ENCODE measurements at regions not wholly inside any gene's neighbourhood (a gene's known extent, or its start where the extent isn't known, plus 50 kb on each side); places are given as distances from the start of the nearest gene placed in this dataset.

- H3K4me3 ChIP-seq (ENCODE audit: control insufficient read depth, low read depth, low read length), result no peak overlapping the region
- TF ChIP-seq, protein P1, sequence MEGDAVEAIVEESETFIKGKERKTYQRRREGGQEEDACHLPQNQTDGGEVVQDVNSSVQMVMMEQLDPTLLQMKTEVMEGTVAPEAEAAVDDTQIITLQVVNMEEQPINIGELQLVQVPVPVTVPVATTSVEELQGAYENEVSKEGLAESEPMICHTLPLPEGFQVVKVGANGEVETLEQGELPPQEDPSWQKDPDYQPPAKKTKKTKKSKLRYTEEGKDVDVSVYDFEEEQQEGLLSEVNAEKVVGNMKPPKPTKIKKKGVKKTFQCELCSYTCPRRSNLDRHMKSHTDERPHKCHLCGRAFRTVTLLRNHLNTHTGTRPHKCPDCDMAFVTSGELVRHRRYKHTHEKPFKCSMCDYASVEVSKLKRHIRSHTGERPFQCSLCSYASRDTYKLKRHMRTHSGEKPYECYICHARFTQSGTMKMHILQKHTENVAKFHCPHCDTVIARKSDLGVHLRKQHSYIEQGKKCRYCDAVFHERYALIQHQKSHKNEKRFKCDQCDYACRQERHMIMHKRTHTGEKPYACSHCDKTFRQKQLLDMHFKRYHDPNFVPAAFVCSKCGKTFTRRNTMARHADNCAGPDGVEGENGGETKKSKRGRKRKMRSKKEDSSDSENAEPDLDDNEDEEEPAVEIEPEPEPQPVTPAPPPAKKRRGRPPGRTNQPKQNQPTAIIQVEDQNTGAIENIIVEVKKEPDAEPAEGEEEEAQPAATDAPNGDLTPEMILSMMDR (IDR thresholded peaks at IDR 0.05; ENCODE audit: control insufficient read depth, insufficient read depth, low read depth, low read length, missing control alignments), result no peak
- no peak for DNase-seq (ENCODE audit: low read depth)
Measured at GRCh38 chr6:27136077-27136644, 111.3 kb upstream of the PRSS16 start.

DNA sequence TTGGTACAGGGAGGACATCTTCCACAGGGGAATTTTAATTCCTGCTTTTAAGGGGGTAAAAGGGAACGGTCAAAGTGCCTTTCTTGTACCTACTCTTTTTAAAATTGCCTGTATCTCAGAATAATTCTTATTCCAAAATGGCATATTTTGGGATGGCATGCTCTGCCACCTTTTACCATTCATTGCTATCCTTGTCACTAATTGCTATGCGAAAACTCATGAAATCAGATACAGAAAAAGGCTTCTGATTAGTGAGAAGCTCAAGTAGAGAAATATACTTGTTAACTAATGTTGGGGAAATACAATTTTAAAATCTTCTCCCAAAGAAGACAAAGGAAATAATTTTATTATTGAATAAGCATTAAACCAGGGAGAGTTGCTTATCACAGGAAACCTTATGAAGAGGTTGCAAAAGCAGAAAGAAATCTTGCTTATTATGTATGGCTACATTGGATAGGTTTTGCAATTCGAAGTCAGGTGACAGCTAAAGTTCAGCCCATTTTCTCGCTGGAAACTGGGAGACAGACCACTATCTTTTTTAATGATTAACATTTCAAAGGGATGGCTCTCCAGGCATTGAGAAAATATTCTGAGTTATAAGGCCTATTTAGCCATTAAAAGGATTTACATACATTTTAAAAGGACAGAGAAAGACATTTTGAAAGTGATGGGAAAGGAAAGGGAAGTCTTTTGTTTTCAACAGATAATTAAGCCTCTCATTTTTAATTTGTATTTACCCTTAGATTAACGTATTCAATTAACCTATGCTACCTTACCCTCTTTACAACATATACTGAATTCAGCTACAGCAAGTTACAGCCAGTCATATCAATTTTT, 110.3 kb upstream of the PRSS16 start:
- TF ChIP-seq, protein P1 (IDR thresholded peaks at IDR 0.05; ENCODE audit: control insufficient read depth, insufficient read depth, low read depth, low read length, missing control alignments), result no peak
- no peak for DNase-seq (ENCODE audit: low read depth)
- H3K4me3 ChIP-seq (ENCODE audit: control insufficient read depth, low read depth, low read length), result no peak overlapping the region

- no peak overlapping the region for H3K4me3 ChIP-seq (ENCODE audit: control insufficient read depth, low read depth, low read length)
- TF ChIP-seq, protein P1 (IDR thresholded peaks at IDR 0.05; ENCODE audit: control insufficient read depth, insufficient read depth, low read depth, low read length, missing control alignments), result no peak
- no peak for DNase-seq (ENCODE audit: low read depth)
Measured at GRCh38 chr6:27138406-27138805, 109.1 kb upstream of the PRSS16 start.

DNA sequence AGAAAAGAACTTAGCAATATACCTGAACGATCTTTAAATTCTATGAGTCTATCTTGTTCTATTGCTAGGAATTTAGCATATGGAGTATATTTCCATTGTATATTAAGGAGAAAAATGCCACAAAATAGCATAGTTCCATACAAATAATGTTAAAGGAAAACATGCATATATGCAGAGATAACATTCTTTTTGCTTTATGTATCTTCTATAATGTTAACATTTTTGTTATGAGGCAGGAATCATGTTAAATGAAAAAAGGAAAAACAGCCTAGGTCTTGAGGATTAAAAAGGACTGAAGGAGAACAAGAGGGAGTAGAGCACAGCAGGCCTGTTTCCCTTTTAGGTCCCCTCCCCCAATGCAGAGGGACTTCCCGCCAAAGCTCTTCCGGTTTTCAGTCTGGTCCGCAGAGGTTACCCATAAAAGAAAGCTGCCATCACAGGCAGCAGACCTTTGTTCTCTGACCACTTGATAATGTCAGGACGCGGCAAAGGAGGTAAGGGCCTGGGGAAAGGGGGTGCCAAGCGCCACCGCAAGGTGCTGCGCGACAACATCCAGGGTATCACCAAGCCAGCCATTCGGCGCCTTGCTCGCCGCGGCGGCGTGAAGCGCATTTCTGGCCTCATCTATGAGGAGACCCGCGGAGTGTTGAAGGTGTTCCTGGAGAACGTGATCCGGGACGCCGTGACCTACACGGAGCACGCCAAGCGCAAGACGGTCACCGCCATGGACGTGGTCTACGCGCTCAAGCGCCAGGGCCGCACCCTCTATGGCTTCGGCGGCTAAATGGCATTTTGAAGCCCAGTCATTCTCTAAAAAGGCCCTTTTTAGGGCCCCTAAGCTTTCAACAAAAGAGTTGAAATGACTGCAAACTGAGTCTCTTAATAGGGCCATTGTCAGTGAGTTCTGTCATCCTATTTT, 108.4 kb upstream of the PRSS16 start:
- TF ChIP-seq, protein P1 (IDR thresholded peaks at IDR 0.05; ENCODE audit: control insufficient read depth, insufficient read depth, low read depth, low read length, missing control alignments), result no peak
- H3K4me3 ChIP-seq (ENCODE audit: control insufficient read depth, low read depth, low read length), result peak overlapping the region; percentile 38
- DNase-seq (ENCODE audit: low read depth), result no peak

DNA sequence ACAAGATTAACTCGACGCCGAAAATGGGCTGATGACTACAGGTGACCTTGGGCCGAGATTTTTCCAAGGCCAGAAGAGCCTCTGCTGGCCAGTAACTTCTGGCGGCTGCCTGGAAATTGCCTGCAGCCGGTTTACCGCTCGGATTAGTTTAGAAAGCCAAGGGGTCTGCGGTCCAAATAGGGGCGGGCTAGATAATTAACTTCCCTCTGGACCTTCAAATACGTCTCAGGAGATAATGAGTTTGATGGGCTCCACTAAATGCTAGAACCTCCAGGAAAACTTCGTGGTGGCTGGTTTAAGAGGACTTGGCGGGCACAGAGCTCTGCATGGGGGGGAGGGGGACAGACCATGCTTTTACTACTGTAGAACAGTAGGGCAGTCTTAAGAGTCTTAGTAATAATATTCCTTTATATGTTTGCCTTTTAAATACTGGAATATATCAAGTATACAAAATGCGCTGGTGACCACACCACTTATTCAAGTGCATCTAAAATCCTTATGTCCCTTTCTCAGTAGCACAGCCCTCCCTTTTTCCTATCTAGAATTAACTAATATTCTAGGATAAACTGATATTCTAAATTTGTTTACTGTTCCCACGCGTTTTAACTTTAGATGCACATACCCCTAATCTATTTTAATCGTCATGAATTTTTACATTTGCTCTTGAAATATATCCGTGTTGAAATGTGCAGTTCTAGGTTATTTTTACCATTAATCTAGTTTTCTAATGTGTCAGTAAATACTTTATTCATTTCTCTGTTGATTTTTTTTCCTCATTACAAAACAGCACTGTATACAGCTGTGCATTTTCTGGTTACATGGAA, 107.5 kb upstream of the PRSS16 start:
- H3K4me3 ChIP-seq (ENCODE audit: control insufficient read depth, low read depth, low read length), result peak overlapping the region; percentile 38
- DNase-seq (ENCODE audit: low read depth), result no peak
- TF ChIP-seq, protein P1 (IDR thresholded peaks at IDR 0.05; ENCODE audit: control insufficient read depth, insufficient read depth, low read depth, low read length, missing control alignments), result no peak

Measured in AG09309 (cell line).